GM18526 (cell line): ENCODE measurements at regions not wholly inside any gene's neighbourhood (a gene's known extent, or its start where the extent isn't known, plus 50 kb on each side); places are given as distances from the start of the nearest gene placed in this dataset.

Experiments
- POLR2A ChIP-seq: IDR thresholded peaks from 3 replicates; pipeline ENCODE4 v1.6.1; 2011; ENCODE audit not compliant: insufficient read length; ENCODE audit errors: extremely low read depth

GRCh38 chr5:143515829-143516228 is 112.3 kb upstream of the NR3C1 start:
- TF ChIP-seq POLR2A = no peak

DNA sequence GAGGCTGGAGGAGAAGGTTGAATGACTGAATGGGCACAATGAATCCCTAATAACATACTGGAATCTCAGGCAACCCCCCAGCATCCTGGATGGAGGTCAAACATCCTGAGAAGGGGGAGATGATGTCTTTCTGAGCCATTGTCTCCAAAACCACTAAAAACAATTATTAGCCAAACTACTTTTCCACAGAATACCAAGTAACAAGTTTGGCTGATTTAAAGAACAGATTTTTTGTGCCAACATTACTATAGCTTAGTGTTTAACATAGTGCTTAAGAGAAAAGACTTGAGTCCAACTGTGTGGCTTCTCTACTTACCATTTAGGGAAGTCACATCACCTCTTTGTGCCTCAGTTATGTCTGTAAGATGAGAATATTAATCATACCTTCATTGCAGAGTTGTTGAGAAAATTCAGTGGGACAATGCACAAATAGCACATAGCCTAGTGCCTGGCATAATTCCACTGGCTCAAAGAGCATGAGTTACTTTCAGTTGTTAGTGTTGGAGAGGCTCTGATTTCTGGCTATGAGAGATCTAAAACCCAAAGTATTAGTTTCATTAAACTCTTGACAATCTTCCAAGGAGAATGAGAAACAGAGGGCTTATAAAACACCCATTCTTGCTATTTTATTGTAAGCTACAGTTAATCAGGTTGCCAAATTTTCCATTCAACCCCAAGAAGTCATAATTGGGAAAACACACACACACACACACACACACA is 111.3 kb upstream of the NR3C1 start:
- TF ChIP-seq POLR2A = no peak

- no peak for TF ChIP-seq POLR2A
Observed at GRCh38 chr5:143513720-143514119, 110.2 kb upstream of the NR3C1 start.

DNA sequence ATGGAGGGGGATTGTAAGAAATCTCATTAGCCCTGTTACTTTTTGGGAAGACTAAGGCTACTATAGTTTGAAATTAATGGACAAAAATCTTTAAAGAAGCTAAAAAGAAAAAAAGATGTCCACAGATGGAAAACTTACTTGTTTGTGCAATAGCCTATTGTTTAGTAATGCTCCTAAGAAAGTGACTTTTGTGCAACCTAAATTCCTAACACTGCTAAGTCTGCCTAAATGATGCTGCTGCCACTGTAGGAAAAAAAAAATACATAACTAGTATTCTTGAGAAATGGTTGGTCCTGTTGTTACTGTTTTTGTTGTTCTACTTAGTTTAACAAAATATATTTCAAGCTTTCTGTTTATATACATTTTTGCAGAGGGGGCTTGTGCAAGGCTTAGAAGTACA is 108.2 kb upstream of the NR3C1 start:
- TF ChIP-seq POLR2A = no peak

GRCh38 chr5:143509758-143510221 is 106.3 kb upstream of the NR3C1 start:
- no peak for TF ChIP-seq POLR2A

- no peak for TF ChIP-seq POLR2A
Observed at GRCh38 chr5:143506836-143507552, 103.5 kb upstream of the NR3C1 start.

GRCh38 chr5:143505934-143506333 is 102.4 kb upstream of the NR3C1 start:
- TF ChIP-seq POLR2A = no peak

GRCh38 chr5:143505354-143505753 is 101.9 kb upstream of the NR3C1 start:
- TF ChIP-seq POLR2A = no peak

GRCh38 chr5:143501310-143502044 is 98.0 kb upstream of the NR3C1 start:
- TF ChIP-seq POLR2A = no peak

- no peak for TF ChIP-seq POLR2A
Observed at GRCh38 chr5:143499480-143500114, 96.1 kb upstream of the NR3C1 start.

GRCh38 chr5:143498821-143499220 is 95.3 kb upstream of the NR3C1 start:
- no peak for TF ChIP-seq POLR2A

DNA sequence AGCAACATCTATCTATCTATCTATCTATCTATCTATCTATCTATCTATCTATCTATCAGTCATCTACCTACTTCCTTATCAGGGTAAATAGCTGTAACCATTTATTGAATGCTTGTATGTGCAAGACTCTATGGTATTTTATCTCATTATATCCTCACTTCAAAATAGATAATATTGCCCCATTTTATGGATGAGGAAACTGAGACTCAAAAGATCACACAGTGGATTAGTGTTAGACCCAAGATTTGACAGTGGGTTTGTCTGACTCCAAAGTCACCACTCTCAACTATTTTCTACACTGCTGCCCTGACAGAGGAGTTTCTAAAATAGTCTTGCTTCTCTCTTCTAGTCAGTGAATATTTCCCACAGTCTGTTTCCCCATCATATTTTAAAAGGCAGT is 94.3 kb upstream of the NR3C1 start:
- TF ChIP-seq POLR2A = no peak

DNA sequence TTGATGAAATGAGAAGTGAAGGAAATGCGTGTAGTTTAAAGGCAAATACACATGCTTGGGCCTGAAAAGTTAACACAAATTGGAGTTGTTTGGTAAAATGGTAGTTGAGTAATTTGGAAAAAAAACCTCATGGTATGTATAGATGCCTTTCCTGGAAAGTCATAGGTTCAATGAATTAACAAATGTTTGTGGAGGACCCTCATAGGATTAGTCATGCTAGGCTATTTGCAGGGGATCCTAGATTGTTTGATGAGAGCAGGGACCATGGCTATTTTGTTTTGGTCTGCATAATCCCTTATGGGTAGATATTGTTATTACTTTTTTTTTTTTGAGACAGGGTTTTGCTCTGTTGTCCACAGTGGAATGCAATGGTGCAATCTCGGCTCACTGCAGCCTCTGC is 93.5 kb upstream of the NR3C1 start:
- no peak for TF ChIP-seq POLR2A

- TF ChIP-seq POLR2A = no peak
Observed at GRCh38 chr5:143495821-143496275, 92.4 kb upstream of the NR3C1 start.

GRCh38 chr5:143495110-143495509 is 91.6 kb upstream of the NR3C1 start:
- TF ChIP-seq POLR2A = no peak
